Thyroid gland (tissue), 4 donors: ENCODE measurements at regions not wholly inside any gene's neighbourhood (a gene's known extent, or its start where the extent isn't known, plus 50 kb on each side); places are given as distances from the start of the nearest gene placed in this dataset.

Source experiments
- DNase-seq, 2 donors: peaks; one replicate each; pipeline ENCODE4 v3.0.0-alpha.2; 2019
- H3K27ac ChIP-seq, 3 donors: fragments of 200-600 bp; sonication (generic); 1 replicate in 2 of 3; 2 replicates in 1 of 3; pipeline ENCODE4 v1.5.1; 2016 to 2019; ENCODE audit warnings: mild to moderate bottlenecking in 1 of 3, moderate library complexity in 1 of 3
- H3K27me3 ChIP-seq: fragments of 200-600 bp; sonication (generic); one replicate; pipeline ENCODE4 v1.5.1; 2019
- H3K36me3 ChIP-seq, 2 donors: fragments of 200-600 bp; sonication (generic); one replicate each; pipeline ENCODE4 v1.5.1; 2016 to 2019
- H3K4me1 ChIP-seq, 2 donors: fragments of 200-600 bp; sonication (generic); one replicate each; pipeline ENCODE4 v1.5.1; 2017 to 2019
- H3K4me3 ChIP-seq, 3 donors: fragments of 200-600 bp; sonication (generic); replicated peaks in 1 of 3; 1 replicate in 2 of 3; 2 replicates in 1 of 3; pipeline ENCODE4 v1.5.1; 2016; ENCODE audit warnings: mild to moderate bottlenecking in 1 of 3
- H3K9me3 ChIP-seq: fragments of 200-600 bp; sonication (generic); one replicate; pipeline ENCODE4 v1.5.1; 2017
- CTCF ChIP-seq, 6 experiments: fragments of 200-600 bp in 3 of 6; fragments of 450-650 bp in 3 of 6; sonication (generic) in 3 of 6; IDR thresholded peaks; one replicate each; pipeline ENCODE4 v1.5.1; 2016 to 2019; ENCODE audit warnings: antibody characterized with exemption in 6 of 6, mild to moderate bottlenecking in 2 of 6, inconsistent platforms in 1 of 6, moderate library complexity in 1 of 6
- POLR2A ChIP-seq, 2 donors: fragments of 450-650 bp; IDR thresholded peaks; one replicate each; pipeline ENCODE4 v1.6.1; 2017; ENCODE audit warnings: antibody characterized with exemption in 2 of 2, mild to moderate bottlenecking in 2 of 2, moderate library complexity in 1 of 2
- WGBS, 2 donors: methylation state at CpG; one replicate each; pipeline ENCODE4 v1.1.5; 2017; 5-methylcytosine and 5-hydroxymethylcytosine counted together
- intact Hi-C: fragments of 100-400 bp; cut with DNase I; formaldehyde crosslinking; loops from one replicate; pipeline ENCODE4 v1.15.1; 2023

- WGBS, 2 donors = 78 to 83% methylated on average over 8 of the region's 8 CpGs
- Histone ChIP-seq H3K27me3 (no peaks in the 10 kb centered on the region), H3K36me3 (no peaks in the 10 kb centered on the region), H3K9me3 (no peaks in the 10 kb centered on the region), H3K4me3 (no peak overlapping the region), H3K4me1 (no peaks in the 10 kb centered on the region), H3K27ac (no peak overlapping the region)
- intact Hi-C loops = no loop called here
- no peak for DNase-seq
- TF ChIP-seq POLR2A (IDR thresholded peaks at IDR 0.05) = no peak
Measured at GRCh38 chr10:128400564-128400963, 274.3 kb upstream of the MKI67 start.

GRCh38 chr10:128405450-128405849 lies 279.2 kb upstream of the MKI67 start:
- DNase-seq = no peak
- Histone ChIP-seq H3K4me1 (no peaks in the 10 kb centered on the region), H3K27ac (no peak overlapping the region), H3K27me3 (no peaks in the 10 kb centered on the region), H3K4me3 (no peak overlapping the region), H3K9me3 (no peaks in the 10 kb centered on the region), H3K36me3 (no peaks in the 10 kb centered on the region)
- TF ChIP-seq CTCF (IDR thresholded peaks at IDR 0.05) (no peak), POLR2A (IDR thresholded peaks at IDR 0.05) (no peak)
- intact Hi-C loops = no loop called here
- WGBS, 2 donors = 57 to 68% methylated on average over 8 of the region's 8 CpGs

- H3K27ac ChIP-seq = no peak overlapping the region
- intact Hi-C loops = no loop called here
Measured at GRCh38 chr10:128411643-128412042, 285.4 kb upstream of the MKI67 start.

GRCh38 chr10:128414568-128414967 lies 288.3 kb upstream of the MKI67 start:
- WGBS, 2 donors = 76 to 85% methylated on average over 5 of the region's 5 CpGs
- intact Hi-C loops = no loop called here
- Histone ChIP-seq H3K27me3 (no peaks in the 10 kb centered on the region), H3K4me3 (no peak overlapping the region), H3K36me3 (no peaks in the 10 kb centered on the region), H3K4me1 (no peaks in the 10 kb centered on the region), H3K27ac (no peak overlapping the region), H3K9me3 (no peaks in the 10 kb centered on the region)
- no peak for DNase-seq
- TF ChIP-seq CTCF (IDR thresholded peaks at IDR 0.05) = no peak
- no peak for TF ChIP-seq POLR2A (IDR thresholded peaks at IDR 0.05)

More at GRCh38 chr10:128411643-128412042, 285.4 kb upstream of the MKI67 start:
- Histone ChIP-seq H3K4me3 (no peak overlapping the region), H3K9me3 (no peaks in the 10 kb centered on the region), H3K4me1 (no peaks in the 10 kb centered on the region), H3K27me3 (no peaks in the 10 kb centered on the region), H3K36me3 (no peaks in the 10 kb centered on the region)
- TF ChIP-seq POLR2A (IDR thresholded peaks at IDR 0.05) (no peak), CTCF (IDR thresholded peaks at IDR 0.05) (no peak)
- no peak for DNase-seq
- 48 to 57% methylated on average over 1 of the region's 1 CpG for WGBS, 2 donors

- H3K4me3 ChIP-seq = no peak overlapping the region
- WGBS, 2 donors = 82 to 92% methylated on average over 6 of the region's 6 CpGs
- no peaks in the 10 kb centered on the region for H3K27me3 ChIP-seq
- TF ChIP-seq POLR2A (IDR thresholded peaks at IDR 0.05) = no peak
- no peak for TF ChIP-seq CTCF (IDR thresholded peaks at IDR 0.05)
- DNase-seq = no peak
- intact Hi-C loops = no loop called here
- H3K36me3 ChIP-seq = no peaks in the 10 kb centered on the region
- H3K27ac ChIP-seq = no peak overlapping the region
- H3K4me1 ChIP-seq = no peaks in the 10 kb centered on the region
- no peaks in the 10 kb centered on the region for H3K9me3 ChIP-seq
Measured at GRCh38 chr10:128416231-128416630, 290.0 kb upstream of the MKI67 start.

- DNase-seq = no peak
- no peak for TF ChIP-seq CTCF (IDR thresholded peaks at IDR 0.05)
- TF ChIP-seq POLR2A (IDR thresholded peaks at IDR 0.05) = no peak
- 77 to 98% methylated on average over 3 of the region's 3 CpGs for WGBS, 2 donors
- intact Hi-C loops = no loop called here
- H3K4me1 ChIP-seq = no peaks in the 10 kb centered on the region
- no peaks in the 10 kb centered on the region for H3K36me3 ChIP-seq
- no peak overlapping the region for H3K27ac ChIP-seq
- H3K4me3 ChIP-seq = no peak overlapping the region
- no peaks in the 10 kb centered on the region for H3K9me3 ChIP-seq
- no peaks in the 10 kb centered on the region for H3K27me3 ChIP-seq
Measured at GRCh38 chr10:128417826-128418225, 291.6 kb upstream of the MKI67 start.
